ENCODE measurements at regions not wholly inside any gene's neighbourhood (a gene's known extent, or its start where the extent isn't known, plus 50 kb on each side); places are given as distances from the start of the nearest gene placed in this dataset.

DNA sequence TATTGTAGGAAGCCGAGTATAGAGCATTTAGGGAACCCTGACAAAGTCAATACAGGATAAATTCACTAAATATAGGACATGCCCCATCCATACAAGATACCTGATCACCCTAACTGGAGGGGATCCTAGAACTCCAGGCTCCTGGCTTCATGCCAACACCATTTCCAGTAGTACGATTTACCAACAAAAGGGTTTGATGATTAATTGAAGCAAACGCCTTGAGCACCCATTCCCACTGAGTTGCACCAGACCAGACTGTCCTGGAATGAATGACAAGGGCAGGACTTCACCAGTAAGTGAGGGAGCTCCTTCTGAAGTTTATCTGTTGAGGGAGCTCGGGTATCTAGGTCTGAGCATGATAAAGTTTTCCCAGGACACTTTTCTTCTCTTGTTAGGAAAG lies 327.2 kb upstream of the MSX2 start:
- TF ChIP-seq CTCF (IDR thresholded peaks at IDR 0.05) (no peak), POLR2A (IDR thresholded peaks at IDR 0.05) (no peak)
